IPS-NIHi7 (cell line): ENCODE measurements at regions not wholly inside any gene's neighbourhood (a gene's known extent, or its start where the extent isn't known, plus 50 kb on each side); places are given as distances from the start of the nearest gene placed in this dataset.

Experiments used
- DNase-seq: peaks from one replicate; pipeline ENCODE4 v3.0.0; 2012; ENCODE audit warnings: mixed read lengths; ENCODE audit errors: extremely low spot score

DNA sequence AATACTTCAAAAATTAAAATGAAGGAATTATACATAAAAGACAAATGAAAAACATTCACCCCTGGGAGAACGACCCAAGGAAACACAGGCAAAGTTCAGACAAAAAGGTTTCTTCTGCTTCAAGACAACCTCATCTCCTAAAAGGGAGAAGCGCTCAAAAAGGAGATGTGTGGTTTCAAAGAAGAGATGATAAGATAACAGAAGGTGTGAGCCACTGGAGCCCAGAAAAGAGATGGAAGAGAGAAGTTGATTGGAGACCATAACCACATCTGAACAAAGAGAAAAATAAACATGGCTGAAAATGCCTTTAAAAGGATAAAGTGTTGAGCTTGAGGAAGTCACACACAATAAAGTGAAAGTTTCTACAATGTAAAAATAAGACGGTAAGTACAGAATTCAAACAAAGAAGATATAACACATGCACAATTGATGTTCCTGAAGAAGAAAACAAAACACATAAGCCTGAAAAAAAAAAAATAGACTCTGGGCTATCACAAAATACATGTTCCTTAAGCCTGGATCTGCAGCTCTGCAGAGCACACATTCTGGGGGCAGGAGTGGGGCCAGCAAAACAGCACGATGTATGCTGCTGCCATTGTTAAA lies 51.6 kb upstream of the C14orf180 start:
- no peak for DNase-seq

DNA sequence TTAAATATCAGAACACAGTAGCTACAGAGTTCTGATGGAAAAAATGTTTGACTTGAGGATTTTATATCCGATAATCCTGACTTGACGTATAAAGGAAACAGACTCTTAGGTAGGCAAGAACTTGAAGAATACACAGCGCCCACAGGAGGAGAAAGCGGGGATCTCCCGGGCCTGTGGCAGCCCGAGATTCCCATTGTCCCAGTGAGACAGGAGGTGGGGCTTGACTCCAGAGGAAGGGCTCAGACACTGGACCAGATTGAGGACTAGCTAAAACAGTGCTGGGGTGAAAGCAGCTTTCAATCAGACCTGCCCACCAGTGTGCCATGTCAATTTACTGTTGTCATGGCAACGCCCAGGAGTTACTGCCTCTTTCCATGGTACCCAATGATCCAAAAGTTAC lies 51.1 kb upstream of the C14orf180 start:
- DNase-seq: no peak
